ENCODE measurements at regions not wholly inside any gene's neighbourhood (a gene's known extent, or its start where the extent isn't known, plus 50 kb on each side); places are given as distances from the start of the nearest gene placed in this dataset.

DNA sequence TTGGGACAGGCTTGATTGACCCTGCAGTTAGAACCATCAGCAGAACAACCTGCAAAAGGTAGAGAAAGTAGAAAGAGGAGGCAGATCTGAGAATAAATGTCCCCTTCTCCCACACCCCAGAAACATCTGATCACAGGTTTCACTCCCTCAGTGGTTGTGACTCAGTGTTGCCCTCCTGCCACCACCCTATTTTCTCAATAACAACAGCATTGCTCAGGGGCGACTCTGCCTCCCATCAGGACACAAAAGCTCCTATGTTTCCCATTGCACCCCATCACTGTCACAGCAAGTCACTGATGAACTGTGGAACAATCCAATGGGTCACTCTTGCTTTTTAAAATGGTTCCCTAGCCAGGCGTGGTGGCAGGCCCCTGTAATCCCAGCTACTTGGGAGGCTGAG lies 110.2 kb downstream of the RASSF10 start (continued):
- TF ChIP-seq NANOG (IDR thresholded peaks at IDR 0.05; ENCODE audit: insufficient read depth, low read depth, low read length, poor library complexity, severe bottlenecking), result no peak
- TF ChIP-seq, protein P1, sequence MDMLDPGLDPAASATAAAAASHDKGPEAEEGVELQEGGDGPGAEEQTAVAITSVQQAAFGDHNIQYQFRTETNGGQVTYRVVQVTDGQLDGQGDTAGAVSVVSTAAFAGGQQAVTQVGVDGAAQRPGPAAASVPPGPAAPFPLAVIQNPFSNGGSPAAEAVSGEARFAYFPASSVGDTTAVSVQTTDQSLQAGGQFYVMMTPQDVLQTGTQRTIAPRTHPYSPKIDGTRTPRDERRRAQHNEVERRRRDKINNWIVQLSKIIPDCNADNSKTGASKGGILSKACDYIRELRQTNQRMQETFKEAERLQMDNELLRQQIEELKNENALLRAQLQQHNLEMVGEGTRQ (IDR thresholded peaks at IDR 0.05; ENCODE audit: low read length), result no peak
- no peak for TF ChIP-seq CHD2 (IDR thresholded peaks at IDR 0.05; ENCODE audit: low read length)
